ENCODE measurements at regions not wholly inside any gene's neighbourhood (a gene's known extent, or its start where the extent isn't known, plus 50 kb on each side); places are given as distances from the start of the nearest gene placed in this dataset.

- H3K4me1 ChIP-seq (replicated peaks in 1 of 4; ENCODE audit: control insufficient read depth in 3 of 4, insufficient read depth in 4 of 4, low read length in 3 of 4), result peaks cover 7 to 39% (median 25%) of the 10 kb centered on the region in 4 experiments
- no peak overlapping the region for H2BK15ac ChIP-seq (ENCODE audit: low read length)
- H4K8ac ChIP-seq (ENCODE audit: extremely low read depth, insufficient read depth, low read length), result no peak overlapping the region
- ChIA-PET CTCF (ENCODE audit: partially characterized antibody) (interaction anchor here (0.6 to 2.5 kb wide), 13 partner anchors 17 to 261 kb away, joined by 3 to 14 read pairs (median 3); no protein-coding TSS in a partner anchor), POLR2A (ENCODE audit: partially characterized antibody) (interaction anchor here (0.7 to 2.4 kb wide), 6 partner anchors 10 to 119 kb away, joined by 3 to 9 read pairs (median 4); no protein-coding TSS in a partner anchor)
- DNase-seq (ENCODE audit: low read depth in 1 of 2, low spot score in 2 of 2) (peak in 1 of 2 experiments; percentile 61), FAIRE-seq (no peak)
- peak overlapping the region in 1 of 4 experiments; percentile 35; a peak in 2 of 8 replicates for H3K4me3 ChIP-seq (ENCODE audit: extremely low read depth in 1 of 4, insufficient read depth in 2 of 4, low read depth in 3 of 4, low read length in 4 of 4)
- H2BK12ac ChIP-seq (ENCODE audit: low read depth, low read length), result peak overlapping the region; percentile 6; the same call in 1 of the 2 replicates
- H3K23ac ChIP-seq (ENCODE audit: insufficient read length), result no peak overlapping the region
- no peak overlapping the region; the same call in 1 of the 2 replicates for H2BK5ac ChIP-seq (ENCODE audit: low read depth, low read length)
- no peak overlapping the region for H2AFZ ChIP-seq (ENCODE audit: low read length)
- peaks cover 0 to 13% of the 10 kb centered on the region in 2 experiments; a peak in 2 of 4 replicates for H3K79me2 ChIP-seq (ENCODE audit: control insufficient read depth in 1 of 2, insufficient read depth in 2 of 2, low read length in 2 of 2)
- no peaks in the 10 kb centered on the region for H3K36me3 ChIP-seq (ENCODE audit: control insufficient read depth in 2 of 4, insufficient read depth in 4 of 4, low read length in 3 of 4)
- H3K27ac ChIP-seq (ENCODE audit: low read depth, low read length), result no peak overlapping the region
- H3K4ac ChIP-seq (replicated peaks; ENCODE audit: insufficient read length, low read depth, low read length), result no peak overlapping the region
- H3K23me2 ChIP-seq (ENCODE audit: low read depth, low read length), result no peaks in the 10 kb centered on the region; the same call in 1 of the 2 replicates
- no peak overlapping the region for H2BK120ac ChIP-seq (replicated peaks; ENCODE audit: low read depth, low read length)
- H3K9me3 ChIP-seq (ENCODE audit: insufficient read depth in 2 of 2, low read depth in 1 of 2, low read length in 1 of 2), result no peaks in the 10 kb centered on the region
- no peak overlapping the region for H3K9ac ChIP-seq (replicated peaks in 1 of 4; ENCODE audit: extremely low read depth in 1 of 4, low read depth in 3 of 4, low read length in 3 of 4)
- no peaks in the 10 kb centered on the region for H3K79me1 ChIP-seq (ENCODE audit: low read depth, low read length)
- peak overlapping the region; percentile 53 to 56 for H3K4me2 ChIP-seq (ENCODE audit: insufficient read depth in 1 of 2, low read depth in 2 of 2, low read length in 2 of 2)
- H3K14ac ChIP-seq (ENCODE audit: insufficient read length), result no peak overlapping the region
- H4K91ac ChIP-seq (replicated peaks; ENCODE audit: insufficient read length, low read length), result no peak overlapping the region
- TF ChIP-seq KDM1A (IDR thresholded peaks at IDR 0.05; ENCODE audit: borderline replicate concordance, low read length), result peak; percentile 99
- peak; percentile 69 for TF ChIP-seq CTBP2 (IDR thresholded peaks at IDR 0.05; ENCODE audit: borderline replicate concordance, insufficient read depth, insufficient read length, low read length)
- TF ChIP-seq HDAC2 (IDR thresholded peaks at IDR 0.05; ENCODE audit: borderline replicate concordance in 1 of 2, low read depth in 2 of 2, low read length in 2 of 2), result peak; percentile 72 to 79; a peak in 2 of 4 replicates
- 0 out of 2 replicates have a peak, but pooled peaks have one; percentile 23 for TF ChIP-seq EGR1 (IDR thresholded peaks at IDR 0.05; ENCODE audit: borderline replicate concordance, low read depth, low read length)
- TF ChIP-seq NANOG (IDR thresholded peaks at IDR 0.05; ENCODE audit: insufficient read depth, low read depth, low read length, poor library complexity, severe bottlenecking), result no peak
- no peaks in the 10 kb centered on the region for H3K27me3 ChIP-seq (replicated peaks in 1 of 4; ENCODE audit: control insufficient read depth in 3 of 4, extremely low read depth in 1 of 4, insufficient read depth in 3 of 4, low read length in 3 of 4)
- peak overlapping the region; percentile 35; the same call in 1 of the 2 replicates for H2BK20ac ChIP-seq (ENCODE audit: low read length)
- H4K5ac ChIP-seq (ENCODE audit: insufficient read length, low read depth, low read length), result no peak overlapping the region
- 42% methylated on average over 9 of the region's 9 CpGs; no CpG with 5 or more reads in 1 of the 2 experiments for WGBS, 2 experiments (ENCODE audit: extremely low coverage in 1 of 2, insufficient coverage in 1 of 2, insufficient read length in 1 of 2, insufficient replicate concordance in 2 of 2, low coverage in 1 of 2, low lambda C conversion rate in 2 of 2, missing lambda C conversion rate in 1 of 2)
- H2AK5ac ChIP-seq (ENCODE audit: low read depth, low read length), result no peak overlapping the region
- no peak overlapping the region for H3K56ac ChIP-seq (replicated peaks; ENCODE audit: insufficient read length, low read depth, low read length)
- H3K18ac ChIP-seq (ENCODE audit: extremely low read depth, low read length), result peak overlapping the region; percentile 42; the same call in 1 of the 2 replicates
- no peaks in the 10 kb centered on the region for H4K20me1 ChIP-seq (replicated peaks in 1 of 2; ENCODE audit: control insufficient read depth in 1 of 2, insufficient read depth in 2 of 2, low read length in 2 of 2)
Measured at GRCh38 chr1:201678264-201679101, 139.6 kb downstream of the NAV1 start.

Measured in H1 (cell line).